ENCODE measurements at regions not wholly inside any gene's neighbourhood (a gene's known extent, or its start where the extent isn't known, plus 50 kb on each side); places are given as distances from the start of the nearest gene placed in this dataset.

DNA sequence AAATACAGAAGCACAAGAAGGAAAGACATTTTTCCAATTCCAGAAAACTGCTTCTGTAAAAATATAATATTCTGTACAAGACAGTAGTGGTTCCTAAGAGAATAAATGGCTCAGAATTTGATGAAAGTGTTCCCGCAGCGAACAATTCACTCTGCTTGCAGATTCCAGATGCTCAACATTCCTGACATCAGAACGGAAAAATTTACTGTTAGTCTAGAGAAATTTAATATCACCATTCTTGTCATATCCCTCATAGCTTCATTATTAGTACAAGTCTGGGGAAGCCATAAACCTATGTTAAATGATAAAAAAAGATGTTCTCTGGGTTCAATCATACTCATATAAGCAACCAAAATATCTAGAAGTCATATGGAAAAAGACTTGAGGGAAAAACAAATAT is 83.6 kb downstream of the MPP7 start:
- no peaks in the 10 kb centered on the region for H3K4me1 ChIP-seq
- H3K4me3 ChIP-seq, result no peak overlapping the region
- no peak for TF ChIP-seq POLR2A (IDR thresholded peaks at IDR 0.05)
- TF ChIP-seq, protein P1, sequence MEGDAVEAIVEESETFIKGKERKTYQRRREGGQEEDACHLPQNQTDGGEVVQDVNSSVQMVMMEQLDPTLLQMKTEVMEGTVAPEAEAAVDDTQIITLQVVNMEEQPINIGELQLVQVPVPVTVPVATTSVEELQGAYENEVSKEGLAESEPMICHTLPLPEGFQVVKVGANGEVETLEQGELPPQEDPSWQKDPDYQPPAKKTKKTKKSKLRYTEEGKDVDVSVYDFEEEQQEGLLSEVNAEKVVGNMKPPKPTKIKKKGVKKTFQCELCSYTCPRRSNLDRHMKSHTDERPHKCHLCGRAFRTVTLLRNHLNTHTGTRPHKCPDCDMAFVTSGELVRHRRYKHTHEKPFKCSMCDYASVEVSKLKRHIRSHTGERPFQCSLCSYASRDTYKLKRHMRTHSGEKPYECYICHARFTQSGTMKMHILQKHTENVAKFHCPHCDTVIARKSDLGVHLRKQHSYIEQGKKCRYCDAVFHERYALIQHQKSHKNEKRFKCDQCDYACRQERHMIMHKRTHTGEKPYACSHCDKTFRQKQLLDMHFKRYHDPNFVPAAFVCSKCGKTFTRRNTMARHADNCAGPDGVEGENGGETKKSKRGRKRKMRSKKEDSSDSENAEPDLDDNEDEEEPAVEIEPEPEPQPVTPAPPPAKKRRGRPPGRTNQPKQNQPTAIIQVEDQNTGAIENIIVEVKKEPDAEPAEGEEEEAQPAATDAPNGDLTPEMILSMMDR (IDR thresholded peaks at IDR 0.05), result no peak
- H3K27ac ChIP-seq, result no peak overlapping the region
- H3K9me3 ChIP-seq, result no peaks in the 10 kb centered on the region
- H3K27me3 ChIP-seq, result no peaks in the 10 kb centered on the region
- no peak for DNase-seq
- no peaks in the 10 kb centered on the region for H3K36me3 ChIP-seq

GRCh38 chr10:28217848-28218247 is 85.0 kb downstream of the MPP7 start:
- Histone ChIP-seq H3K9me3 (no peaks in the 10 kb centered on the region), H3K27ac (no peak overlapping the region), H3K36me3 (no peaks in the 10 kb centered on the region), H3K4me3 (no peak overlapping the region), H3K27me3 (no peaks in the 10 kb centered on the region), H3K4me1 (no peaks in the 10 kb centered on the region)
- TF ChIP-seq, protein P1 (IDR thresholded peaks at IDR 0.05), result no peak
- no peak for TF ChIP-seq POLR2A (IDR thresholded peaks at IDR 0.05)
- DNase-seq, result no peak

GRCh38 chr10:28215930-28216329 is 86.9 kb downstream of the MPP7 start:
- DNase-seq, result peak in 1 of 3 donors; percentile 80
- Histone ChIP-seq H3K4me3 (no peak overlapping the region), H3K9me3 (no peaks in the 10 kb centered on the region), H3K27me3 (no peaks in the 10 kb centered on the region), H3K4me1 (no peaks in the 10 kb centered on the region), H3K36me3 (no peaks in the 10 kb centered on the region), H3K27ac (no peak overlapping the region)
- no peak for TF ChIP-seq POLR2A (IDR thresholded peaks at IDR 0.05)
- TF ChIP-seq, protein P1 (IDR thresholded peaks at IDR 0.05), result no peak

DNA sequence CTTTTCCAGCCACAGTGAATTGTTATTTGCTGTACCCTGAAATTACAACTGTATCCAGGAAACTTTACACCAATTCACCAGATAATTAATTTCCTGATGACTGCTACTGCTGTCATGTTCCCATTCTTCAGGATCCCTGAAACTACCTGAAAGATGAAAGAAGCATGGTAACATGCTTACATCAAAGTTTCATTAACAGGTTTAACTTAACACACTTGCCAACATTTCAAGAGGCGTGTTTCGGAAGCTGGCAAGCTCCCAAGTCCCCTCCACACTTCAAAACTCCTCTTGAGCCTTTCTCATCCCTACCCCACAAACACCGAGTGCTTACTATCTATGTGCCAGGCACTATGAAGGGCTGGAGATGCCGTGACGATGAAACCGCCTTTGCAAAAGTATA is 88.6 kb downstream of the MPP7 start:
- H3K4me3 ChIP-seq, result no peak overlapping the region
- no peak overlapping the region for H3K27ac ChIP-seq
- DNase-seq, result no peak
- H3K9me3 ChIP-seq, result no peaks in the 10 kb centered on the region
- no peaks in the 10 kb centered on the region for H3K36me3 ChIP-seq
- H3K27me3 ChIP-seq, result no peaks in the 10 kb centered on the region
- TF ChIP-seq, protein P1 (IDR thresholded peaks at IDR 0.05), result no peak
- no peak for TF ChIP-seq POLR2A (IDR thresholded peaks at IDR 0.05)
- no peaks in the 10 kb centered on the region for H3K4me1 ChIP-seq

- TF ChIP-seq POLR2A (IDR thresholded peaks at IDR 0.05), result no peak
- TF ChIP-seq, protein P1 (IDR thresholded peaks at IDR 0.05), result no peak
- Histone ChIP-seq H3K27me3 (no peaks in the 10 kb centered on the region), H3K4me3 (no peak overlapping the region), H3K9me3 (peaks cover 0 to 7% (median 0%) of the 10 kb centered on the region in 4 donors), H3K27ac (no peak overlapping the region), H3K4me1 (no peaks in the 10 kb centered on the region), H3K36me3 (no peaks in the 10 kb centered on the region)
- no peak for DNase-seq
Observed at GRCh38 chr10:28211759-28212158, 91.1 kb downstream of the MPP7 start.

DNA sequence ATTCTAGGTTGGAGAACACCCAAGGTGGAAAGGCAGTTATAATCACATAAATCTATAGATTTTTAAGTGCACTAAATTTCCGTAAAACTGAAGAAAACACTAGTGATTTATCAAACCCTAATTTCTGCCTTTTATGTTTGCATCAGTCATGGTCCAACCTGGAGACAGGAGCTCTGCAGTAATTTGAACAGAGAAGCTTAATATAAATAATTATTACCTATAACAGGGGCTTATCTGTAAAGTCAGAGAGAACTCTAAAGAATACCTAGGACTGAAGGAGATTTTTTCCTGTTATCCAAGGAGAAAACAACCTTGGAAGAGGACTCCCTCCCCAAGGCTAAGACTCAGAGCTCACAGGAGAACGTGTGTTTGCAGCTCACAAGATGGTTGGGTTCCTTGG is 95.1 kb downstream of the MPP7 start:
- H3K27me3 ChIP-seq, result no peaks in the 10 kb centered on the region
- no peak overlapping the region for H3K4me3 ChIP-seq
- TF ChIP-seq POLR2A (IDR thresholded peaks at IDR 0.05), result no peak
- TF ChIP-seq, protein P1 (IDR thresholded peaks at IDR 0.05), result no peak
- no peaks in the 10 kb centered on the region for H3K4me1 ChIP-seq
- no peak overlapping the region for H3K27ac ChIP-seq
- peaks cover 0 to 7% (median 0%) of the 10 kb centered on the region in 4 donors for H3K9me3 ChIP-seq
- DNase-seq, result no peak
- no peaks in the 10 kb centered on the region for H3K36me3 ChIP-seq
